ENCODE measurements at regions not wholly inside any gene's neighbourhood (a gene's known extent, or its start where the extent isn't known, plus 50 kb on each side); places are given as distances from the start of the nearest gene placed in this dataset.
"Not testable (repeated sequence)": the region's sequence is repeated elsewhere in the genome, so short reads cannot be mapped to it uniquely, and the experiment has no call there.

DNA sequence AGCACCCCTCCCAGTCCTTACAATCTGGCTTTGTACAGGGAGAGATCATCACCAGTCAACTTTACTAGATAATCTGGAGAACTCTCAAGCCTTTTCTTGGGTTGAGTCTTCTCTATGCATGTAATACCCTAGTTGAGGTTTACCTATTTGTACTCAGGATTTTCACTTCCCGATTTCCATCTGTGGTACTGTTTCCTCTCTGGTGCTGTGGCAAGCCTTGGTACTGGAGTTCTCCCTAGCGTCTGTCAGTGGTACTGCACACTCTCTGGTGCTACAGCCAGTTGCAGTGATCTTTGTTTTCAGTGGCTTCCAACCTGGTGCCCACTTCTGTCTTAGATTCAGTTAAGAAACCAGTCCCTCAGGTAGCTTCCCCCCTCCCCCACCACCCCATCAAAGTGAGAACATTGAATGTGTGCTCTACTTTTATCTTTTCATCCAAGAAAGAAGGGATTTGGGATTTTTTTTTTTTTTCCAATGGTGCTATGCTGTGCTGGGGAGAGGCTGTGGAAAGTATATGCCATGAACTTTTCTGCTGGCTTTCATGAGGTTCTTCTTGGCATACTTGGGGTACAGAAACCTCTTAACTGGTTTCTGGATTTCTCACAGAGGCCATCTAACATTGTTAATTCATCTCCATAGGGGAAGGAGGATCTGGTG, 69.4 kb upstream of the EVL start:
- ATAC-seq (ENCODE audit: low read depth), result peak; percentile 84
- Mint-ChIP-seq H3K27ac (no peak overlapping the region), H3K9me3 (peaks cover 1% of the 10 kb centered on the region), H3K27me3 (peaks cover 16% of the 10 kb centered on the region), H3K4me3 (no peak overlapping the region), H3K36me3 (peaks cover 2% of the 10 kb centered on the region), H3K4me1 (peaks cover 12% of the 10 kb centered on the region)
- POLR2A ChIA-PET, result no interaction called here
- peak; percentile 45 for DNase-seq

DNA sequence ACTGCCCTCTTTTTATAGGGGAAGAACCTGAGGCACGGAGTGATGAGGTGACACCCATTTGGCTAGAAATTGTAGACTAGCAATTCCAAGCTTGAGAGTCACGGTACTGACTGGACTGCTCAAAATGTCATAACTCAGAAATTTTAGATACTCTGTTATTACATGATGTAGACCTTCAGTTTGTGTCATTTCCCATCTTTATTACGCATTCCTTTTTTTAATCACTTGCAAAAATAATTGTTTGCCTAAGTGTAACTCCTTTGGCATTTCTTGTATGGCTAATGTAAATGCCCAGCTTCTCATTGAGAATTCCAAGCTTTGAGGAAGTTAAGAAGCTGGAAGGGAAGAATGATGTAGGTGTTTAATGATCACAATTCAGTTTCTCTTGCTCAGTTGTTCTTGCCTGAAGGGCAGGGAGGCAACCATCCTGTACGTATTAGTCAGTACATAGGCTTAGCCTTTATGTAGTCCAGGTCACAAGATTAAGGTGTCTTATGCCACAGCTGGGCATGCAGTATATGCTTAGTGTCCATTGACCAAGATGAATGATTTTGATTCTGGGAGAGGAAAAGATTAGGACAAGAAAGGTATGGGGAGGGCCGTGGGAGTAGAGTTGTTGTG, 68.2 kb upstream of the EVL start:
- Mint-ChIP-seq H3K4me1 (peaks cover 12% of the 10 kb centered on the region), H3K9me3 (peaks cover 1% of the 10 kb centered on the region), H3K27ac (no peak overlapping the region), H3K4me3 (no peak overlapping the region), H3K36me3 (peaks cover 7% of the 10 kb centered on the region), H3K27me3 (peaks cover 15% of the 10 kb centered on the region)
- POLR2A ChIA-PET, result no interaction called here
- no peak for DNase-seq
- no peak for ATAC-seq (ENCODE audit: low read depth)

DNA sequence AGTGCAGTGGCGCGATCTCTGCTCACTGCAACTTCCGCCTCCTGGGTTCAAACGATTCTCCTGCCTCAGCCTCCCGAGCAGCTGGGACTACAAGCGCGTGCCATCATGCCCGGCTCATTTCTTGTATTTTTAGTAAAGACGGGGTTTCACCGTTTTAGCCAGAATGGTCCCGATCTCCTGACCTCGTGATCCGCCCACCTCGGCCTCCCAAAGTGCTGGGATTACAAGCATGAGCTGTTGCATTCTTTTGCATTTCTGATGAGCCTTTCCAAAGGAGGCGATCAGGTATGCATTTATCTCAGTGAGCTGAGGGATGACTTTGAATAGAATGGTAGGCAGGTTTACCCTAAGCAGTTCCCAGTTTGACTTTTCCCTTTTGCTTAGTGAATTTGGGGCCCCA, 64.8 kb upstream of the EVL start:
- H3K27ac Mint-ChIP-seq; H3K27me3 Mint-ChIP-seq; H3K9me3 Mint-ChIP-seq; H3K4me3 Mint-ChIP-seq; POLR2A ChIA-PET; H3K4me1 Mint-ChIP-seq; ATAC-seq (ENCODE audit: low read depth); DNase-seq: not testable (repeated sequence)
- H3K36me3 Mint-ChIP-seq, result peaks cover 15% of the 10 kb centered on the region

DNA sequence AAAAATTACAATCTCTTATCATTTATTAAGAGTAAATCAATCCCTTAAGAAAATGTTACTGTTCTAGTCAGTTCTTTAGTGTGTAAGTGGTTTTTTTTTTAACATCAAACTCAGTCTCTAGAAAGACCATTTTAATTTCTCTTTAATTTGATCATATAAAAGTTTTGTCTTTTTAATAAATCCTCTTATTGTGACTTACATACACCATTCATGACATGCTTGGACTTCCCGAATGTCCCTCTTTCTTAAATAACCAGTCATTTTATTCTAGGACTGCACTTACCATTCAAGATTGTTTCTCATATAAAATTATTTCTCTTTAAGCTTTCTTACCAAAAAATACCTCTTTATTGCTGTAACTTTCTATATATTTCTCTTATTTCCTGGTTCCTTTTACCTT, 60.8 kb upstream of the EVL start:
- H3K9me3 Mint-ChIP-seq, result peaks cover 10% of the 10 kb centered on the region
- no peak overlapping the region for H3K4me3 Mint-ChIP-seq
- H3K27me3 Mint-ChIP-seq, result peaks cover 5% of the 10 kb centered on the region
- ATAC-seq (ENCODE audit: low read depth), result no peak
- POLR2A ChIA-PET, result no interaction called here
- no peak overlapping the region for H3K27ac Mint-ChIP-seq
- H3K36me3 Mint-ChIP-seq, result peaks cover 19% of the 10 kb centered on the region
- H3K4me1 Mint-ChIP-seq, result no peaks in the 10 kb centered on the region
- DNase-seq, result no peak

DNA sequence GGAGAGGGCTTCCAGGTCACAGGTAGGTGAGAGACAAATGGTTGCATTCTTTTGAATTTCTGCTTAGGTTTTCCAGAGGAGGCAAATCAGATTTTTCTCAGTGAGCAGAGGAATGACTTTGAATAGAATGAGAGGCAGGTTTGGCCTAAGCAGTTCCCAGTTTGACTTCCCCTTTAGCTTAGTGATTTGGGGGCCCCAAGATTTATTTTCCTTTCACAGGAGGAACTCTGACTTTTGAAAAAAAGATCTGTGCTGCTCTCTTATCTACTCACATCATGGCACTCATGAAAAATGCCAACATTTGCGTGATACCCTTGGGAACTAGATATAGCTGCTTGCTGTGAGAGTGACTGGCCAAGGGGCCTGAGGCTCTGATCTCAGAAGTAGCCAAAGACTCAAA, 58.0 kb upstream of the EVL start:
- peaks cover 9% of the 10 kb centered on the region for H3K9me3 Mint-ChIP-seq
- H3K27ac Mint-ChIP-seq, result no peak overlapping the region

DNA sequence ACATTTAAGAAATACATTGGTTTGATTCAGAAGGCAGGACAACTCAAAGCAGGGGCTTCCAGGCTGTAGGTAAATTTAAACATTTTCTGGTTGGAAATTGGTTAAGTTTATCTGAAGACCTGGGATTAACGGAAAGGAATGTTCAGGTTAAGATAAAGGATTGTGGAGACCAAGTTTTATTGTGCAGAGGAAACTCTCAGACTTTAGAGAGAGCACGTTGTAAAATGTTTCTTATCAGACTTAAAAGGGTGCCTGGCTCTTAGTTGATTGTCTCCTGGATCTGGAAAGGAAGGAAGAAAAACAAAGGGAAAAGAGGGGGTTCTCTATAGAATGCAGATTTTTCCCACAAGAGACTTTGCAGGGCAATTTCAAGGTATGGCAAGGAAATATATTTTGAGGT, 55.4 kb upstream of the EVL start:
- POLR2A ChIA-PET; ATAC-seq (ENCODE audit: low read depth); H3K27me3 Mint-ChIP-seq; H3K27ac Mint-ChIP-seq; DNase-seq; H3K9me3 Mint-ChIP-seq; H3K4me3 Mint-ChIP-seq: not testable (repeated sequence)
- peaks cover 18% of the 10 kb centered on the region for H3K36me3 Mint-ChIP-seq
- H3K4me1 Mint-ChIP-seq, result peaks cover 21% of the 10 kb centered on the region

More for the DNA sequence above, 58.0 kb upstream of the EVL start:
- Mint-ChIP-seq H3K4me3 (no peak overlapping the region), H3K27me3 (peaks cover 4% of the 10 kb centered on the region), H3K4me1 (peaks cover 2% of the 10 kb centered on the region), H3K36me3 (peaks cover 16% of the 10 kb centered on the region)
- DNase-seq (no peak), ATAC-seq (ENCODE audit: low read depth) (no peak)
- POLR2A ChIA-PET, result interaction anchor here (0.7 kb wide), 1 partner anchor 46 kb away, joined by 3 read pairs; no protein-coding TSS in a partner anchor

DNA sequence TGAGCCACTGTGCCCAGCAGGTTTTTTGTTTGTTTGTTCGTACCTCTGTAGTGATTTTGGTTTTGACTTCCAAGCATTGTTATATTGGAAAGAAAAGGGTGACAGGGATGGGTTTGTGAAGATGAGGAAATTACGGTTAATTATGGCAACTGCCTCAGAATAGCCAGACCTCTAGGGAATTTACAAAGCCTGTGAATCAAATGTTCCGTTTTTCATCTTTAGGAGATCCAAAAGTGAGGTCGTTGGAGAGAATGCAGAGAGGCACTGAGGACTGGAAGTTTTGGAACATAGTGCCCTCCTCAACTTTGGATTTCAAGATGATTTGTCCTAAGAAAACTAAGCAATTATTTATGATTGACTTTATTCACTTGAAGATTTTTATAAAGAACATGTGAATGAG, 54.5 kb upstream of the EVL start:
- H3K9me3 Mint-ChIP-seq, result peaks cover 6% of the 10 kb centered on the region
- no peak overlapping the region for H3K4me3 Mint-ChIP-seq
- peaks cover 4% of the 10 kb centered on the region for H3K27me3 Mint-ChIP-seq
- H3K36me3 Mint-ChIP-seq, result peaks cover 15% of the 10 kb centered on the region
- DNase-seq (no peak), ATAC-seq (ENCODE audit: low read depth) (no peak)
- H3K4me1 Mint-ChIP-seq, result peaks cover 24% of the 10 kb centered on the region
- H3K27ac Mint-ChIP-seq, result no peak overlapping the region
- POLR2A ChIA-PET, result no interaction called here

DNA sequence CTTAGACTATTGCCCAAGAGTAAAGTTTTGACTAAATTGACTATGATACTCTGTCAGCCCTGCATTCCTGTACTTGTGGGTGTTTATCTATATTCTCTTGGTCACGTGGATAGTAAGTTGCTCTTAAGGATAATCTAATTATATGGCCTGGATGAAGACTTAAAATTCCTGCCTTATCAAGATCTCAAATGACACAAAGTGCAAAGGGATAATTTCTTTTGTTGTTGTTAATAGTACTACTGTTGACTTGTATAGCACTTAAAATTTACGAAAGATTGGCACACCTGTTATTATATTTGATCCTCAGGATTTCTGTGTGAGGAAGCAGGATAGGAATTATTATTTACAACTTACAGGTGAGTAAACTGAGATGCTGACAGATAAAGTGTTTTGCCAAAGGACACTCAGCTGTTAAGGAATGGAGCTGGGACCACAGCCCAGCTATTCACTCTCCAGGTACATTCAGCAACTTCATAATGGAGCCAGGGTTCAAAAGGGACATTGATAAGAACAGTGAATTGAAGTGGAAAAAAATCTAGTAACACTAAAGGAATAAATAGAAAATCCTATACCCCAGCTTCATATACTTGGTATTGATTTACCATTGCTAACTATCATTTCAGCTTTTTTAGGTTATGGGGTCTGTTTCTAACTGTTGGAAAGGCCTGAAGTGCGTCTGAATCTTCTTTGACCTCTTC, 53.4 kb upstream of the EVL start:
- H3K27me3 Mint-ChIP-seq, result peaks cover 4% of the 10 kb centered on the region
- no peak for DNase-seq
- H3K27ac Mint-ChIP-seq, result no peak overlapping the region
- ATAC-seq (ENCODE audit: low read depth), result no peak
- peaks cover 12% of the 10 kb centered on the region for H3K36me3 Mint-ChIP-seq
- POLR2A ChIA-PET, result no interaction called here
- H3K4me1 Mint-ChIP-seq, result peaks cover 24% of the 10 kb centered on the region
- H3K9me3 Mint-ChIP-seq, result peaks cover 4% of the 10 kb centered on the region
- no peak overlapping the region for H3K4me3 Mint-ChIP-seq

DNA sequence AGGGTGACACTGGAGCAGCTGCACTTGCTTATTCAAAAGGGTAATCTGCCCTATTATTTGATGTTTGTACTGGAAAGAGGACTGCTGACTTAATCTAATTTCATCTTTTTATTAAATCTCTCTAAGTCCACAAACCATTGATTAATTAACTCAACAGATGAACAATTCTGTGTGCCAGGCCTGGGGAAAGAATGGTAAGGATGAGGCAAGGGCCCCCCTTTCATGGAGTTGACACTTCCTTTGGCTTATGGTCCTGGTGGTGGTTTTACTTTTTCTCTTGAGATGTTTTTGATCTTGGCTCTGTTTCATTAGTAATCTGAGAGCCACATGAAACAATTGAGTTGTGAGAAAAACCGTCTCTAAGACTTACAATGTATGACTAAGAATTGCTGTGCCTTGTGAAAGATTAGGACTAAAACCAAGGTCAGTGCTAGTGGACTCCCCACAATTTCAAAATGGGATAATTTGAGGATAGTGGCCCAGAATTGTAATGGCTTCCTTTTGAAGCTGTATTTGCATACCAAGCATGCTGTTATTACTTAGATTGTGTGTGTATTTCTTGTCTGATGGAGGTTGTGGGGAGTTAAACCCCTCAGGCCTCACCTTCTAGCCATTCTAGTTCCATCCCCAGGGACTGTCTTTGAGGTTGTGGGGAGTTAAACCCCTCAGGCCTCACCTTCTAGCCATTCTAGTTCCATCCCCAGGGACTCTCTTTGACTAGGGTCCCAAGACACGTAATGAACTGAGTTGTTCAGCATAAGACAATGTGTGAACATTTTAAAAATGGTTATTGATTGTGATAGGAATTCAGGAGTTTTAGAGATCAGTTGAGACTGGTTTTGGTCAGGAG, 52.5 kb upstream of the EVL start:
- Mint-ChIP-seq H3K27ac (no peak overlapping the region), H3K9me3 (peaks cover 4% of the 10 kb centered on the region)
- POLR2A ChIA-PET, result no interaction called here

DNA sequence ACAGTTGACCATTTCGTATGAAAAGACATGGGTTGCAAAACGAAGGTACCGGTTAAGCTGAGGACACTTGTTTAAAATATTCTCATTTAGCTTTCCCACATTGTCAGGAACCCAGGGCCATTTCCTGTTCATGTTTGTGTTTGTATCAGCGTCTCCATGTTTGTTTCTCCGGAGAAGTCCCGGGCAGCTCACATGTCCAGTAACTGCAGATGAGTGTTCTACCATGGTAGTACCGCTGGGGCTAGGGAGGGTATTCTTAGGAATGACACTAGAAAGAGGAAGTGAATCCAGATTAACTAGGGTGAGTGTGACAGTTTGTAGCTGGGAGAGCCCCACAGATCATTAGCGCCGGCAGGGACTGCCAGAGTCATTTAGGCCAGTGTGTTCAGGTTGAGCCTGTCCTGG, 50.0 kb upstream of the EVL start:
- DNase-seq (no peak), ATAC-seq (ENCODE audit: low read depth) (no peak)
- Mint-ChIP-seq H3K4me3 (no peak overlapping the region), H3K36me3 (peaks cover 9% of the 10 kb centered on the region), H3K4me1 (peaks cover 27% of the 10 kb centered on the region), H3K9me3 (peaks cover 4% of the 10 kb centered on the region), H3K27ac (no peak overlapping the region), H3K27me3 (no peaks in the 10 kb centered on the region)
- POLR2A ChIA-PET, result no interaction called here

More for the DNA sequence above, 52.5 kb upstream of the EVL start:
- DNase-seq, result no peak
- H3K36me3 Mint-ChIP-seq, result peaks cover 12% of the 10 kb centered on the region
- H3K4me1 Mint-ChIP-seq, result peaks cover 26% of the 10 kb centered on the region
- peaks cover 4% of the 10 kb centered on the region for H3K27me3 Mint-ChIP-seq
- H3K4me3 Mint-ChIP-seq, result peak overlapping the region; percentile 23
- ATAC-seq (ENCODE audit: low read depth), result peak; percentile 72

Data from activated naive CD8-positive, alpha-beta T cell treated with anti-CD3 and anti-CD28 coated beads, Interleukin-2, amount 10 ng/mL, durations not matched to agents 7 days and 5 days (primary cell).